IMR-90 (cell line): ENCODE measurements at regions not wholly inside any gene's neighbourhood (a gene's known extent, or its start where the extent isn't known, plus 50 kb on each side); places are given as distances from the start of the nearest gene placed in this dataset.

Source experiments
- ATAC-seq: fragments of 200-7000 bp; cut with Tn5 transposase; 2 replicates; pipeline ENCODE4 v1.9.1; 2020; ENCODE audit warnings: low read depth, mild to moderate bottlenecking, moderate library complexity
- BruUV-seq: library from RNA; stranded (reverse); fragments of 400-500 nt; replicated peaks from 2 replicates; lab custom pipeline; 2021; lab: Mats Ljungman, UMichigan
- CTCF ChIA-PET: fragments of 300-600 bp; formaldehyde crosslinking; extraction: SDS; loops from one replicate; lab custom pipeline; 2021; ENCODE audit warnings: antibody characterized with exemption; lab: Yijun Ruan, JAX
- POLR2A ChIA-PET: fragments of 300-600 bp; sonication (Branson Sonifier 250); formaldehyde crosslinking; loops from one replicate; lab custom pipeline; 2022; ENCODE audit warnings: antibody characterized with exemption; ENCODE audit not compliant: unreplicated experiment; lab: Charles Lee
- DNase-seq: peaks from one replicate; pipeline ENCODE4 v3.0.0; 2013
- H2AFZ ChIP-seq: replicated peaks from 2 replicates; pipeline ENCODE3; 2013; ENCODE audit warnings: low read length, mild to moderate bottlenecking; ENCODE audit not compliant: poor library complexity
- H2AK5ac ChIP-seq: 2 replicates; pipeline ENCODE4 v1.6.1; 2013; ENCODE audit warnings: low read depth, low read length, inconsistent platforms
- H2AK9ac ChIP-seq: replicated peaks from 2 replicates; pipeline ENCODE3; 2013; ENCODE audit warnings: mild to moderate bottlenecking, low read depth, low read length, moderate library complexity; ENCODE audit not compliant: poor library complexity
- H2BK120ac ChIP-seq: 2 replicates; pipeline ENCODE4 v1.6.1; 2013; ENCODE audit warnings: low read depth, low read length, inconsistent platforms
- H2BK15ac ChIP-seq: 3 replicates; pipeline ENCODE4 v1.6.1; 2013; ENCODE audit warnings: low read depth, low read length, inconsistent platforms
- H2BK20ac ChIP-seq: 2 replicates; pipeline ENCODE4 v1.6.1; 2013; ENCODE audit warnings: low read depth, mild to moderate bottlenecking, inconsistent platforms, low read length, moderate library complexity
- H2BK5ac ChIP-seq: 2 replicates; pipeline ENCODE4 v1.6.1; 2013; ENCODE audit warnings: mild to moderate bottlenecking, low read depth, low read length, inconsistent platforms; ENCODE audit not compliant: poor library complexity, severe bottlenecking
- H3K14ac ChIP-seq: replicated peaks from 2 replicates; pipeline ENCODE4 v1.6.1; 2013; ENCODE audit warnings: low read depth, low read length, inconsistent platforms
- H3K18ac ChIP-seq: 2 replicates; pipeline ENCODE4 v1.6.1; 2013; ENCODE audit warnings: low read depth, low read length, control low read depth
- H3K23ac ChIP-seq: 2 replicates; pipeline ENCODE4 v1.6.1; 2013; ENCODE audit warnings: low read depth, low read length, inconsistent platforms
- H3K27ac ChIP-seq: 2 replicates; pipeline ENCODE4 v1.5.1; 2013; ENCODE audit warnings: mild to moderate bottlenecking, control low read depth, low read length; ENCODE audit not compliant: insufficient read depth
- H3K27me3 ChIP-seq: 2 replicates; pipeline ENCODE4 v1.6.1; 2013; ENCODE audit warnings: low read length; ENCODE audit not compliant: control insufficient read depth, insufficient read depth
- H3K36me3 ChIP-seq: 2 replicates; pipeline ENCODE4 v1.6.1; 2013; ENCODE audit warnings: low read length, mixed read lengths; ENCODE audit not compliant: control insufficient read depth, insufficient read depth
- H3K4ac ChIP-seq: 2 replicates; pipeline ENCODE4 v1.6.1; 2013; ENCODE audit warnings: low read depth, low read length, inconsistent platforms
- H3K4me1 ChIP-seq: 2 replicates; pipeline ENCODE4 v1.6.1; 2013; ENCODE audit warnings: low read length, mixed read lengths; ENCODE audit not compliant: control insufficient read depth, insufficient read depth
- H3K4me2 ChIP-seq: 2 replicates; pipeline ENCODE4 v1.6.1; 2013; ENCODE audit warnings: low read depth, mild to moderate bottlenecking, control low read depth, low read length, moderate library complexity
- H3K4me3 ChIP-seq: 2 replicates; pipeline ENCODE4 v1.5.1; 2013; ENCODE audit warnings: low read depth, mild to moderate bottlenecking, control low read depth, low read length, moderate library complexity; ENCODE audit not compliant: insufficient read depth
- H3K56ac ChIP-seq: 2 replicates; pipeline ENCODE4 v1.6.1; 2013; ENCODE audit warnings: low read length, inconsistent platforms; ENCODE audit not compliant: insufficient read depth; ENCODE audit errors: extremely low read depth
- H3K79me1 ChIP-seq, 2 experiments: 2 replicates each; pipeline ENCODE4 v1.6.1; 2013; ENCODE audit warnings: low read length in 2 of 2, inconsistent platforms in 1 of 2, low read depth in 1 of 2
- H3K9ac ChIP-seq: 2 replicates; pipeline ENCODE4 v1.6.1; 2013; ENCODE audit warnings: low read depth, low read length, control low read depth
- H3K9me1 ChIP-seq: 2 replicates; pipeline ENCODE4 v1.6.1; 2013; ENCODE audit warnings: low read length, inconsistent platforms; ENCODE audit not compliant: insufficient read depth
- H3K9me3 ChIP-seq: 2 replicates; pipeline ENCODE4 v1.6.1; 2013; ENCODE audit warnings: low read length; ENCODE audit not compliant: control insufficient read depth, insufficient read depth
- H4K20me1 ChIP-seq: 2 replicates; pipeline ENCODE4 v1.6.1; 2013; ENCODE audit warnings: low read length, inconsistent platforms; ENCODE audit not compliant: insufficient read depth
- H4K5ac ChIP-seq: 2 replicates; pipeline ENCODE4 v1.6.1; 2013; ENCODE audit warnings: mild to moderate bottlenecking, low read depth, low read length, control low read depth
- H4K8ac ChIP-seq, 2 experiments: 2 replicates each; pipeline ENCODE4 v1.6.1; 2013; ENCODE audit warnings: low read depth in 2 of 2, low read length in 2 of 2, control low read depth in 1 of 2, inconsistent platforms in 1 of 2
- H4K91ac ChIP-seq: 2 replicates; pipeline ENCODE4 v1.6.1; 2013; ENCODE audit warnings: low read depth, low read length, inconsistent platforms; ENCODE audit not compliant: insufficient read depth
- BHLHE40 ChIP-seq: fragments of 150-350 bp; IDR thresholded peaks from 2 replicates; pipeline ENCODE4 v1.6.1; 2016; ENCODE audit warnings: mild to moderate bottlenecking, low read depth, low read length
- CEBPB ChIP-seq: IDR thresholded peaks from 2 replicates; pipeline ENCODE4 v1.6.1; 2012; ENCODE audit warnings: low read depth, low read length, improper control_type of control experiment
- CHD1 ChIP-seq: IDR thresholded peaks from 2 replicates; pipeline ENCODE4 v1.6.1; 2012; ENCODE audit warnings: low read depth, low read length, improper control_type of control experiment
- CTCF ChIP-seq: conservative IDR thresholded peaks from 2 replicates; pipeline ENCODE4 v1.5.1; 2012; ENCODE audit warnings: mild to moderate bottlenecking, low read depth, low read length, improper control_type of control experiment
- ELK1 ChIP-seq: fragments of 150-350 bp; IDR thresholded peaks from 2 replicates; pipeline ENCODE4 v1.6.1; 2016; ENCODE audit warnings: low read depth, mild to moderate bottlenecking, low read length, moderate library complexity, borderline replicate concordance
- FOS ChIP-seq: fragments of 150-350 bp; IDR thresholded peaks from 2 replicates; pipeline ENCODE4 v1.6.1; 2016; ENCODE audit warnings: low read depth, low read length
- MAFK ChIP-seq: IDR thresholded peaks from 2 replicates; pipeline ENCODE4 v1.6.1; 2012; ENCODE audit warnings: low read depth, low read length, improper control_type of control experiment
- MAZ ChIP-seq: IDR thresholded peaks from 2 replicates; pipeline ENCODE4 v1.6.1; 2012; ENCODE audit warnings: low read depth, mild to moderate bottlenecking, low read length, improper control_type of control experiment, moderate library complexity, borderline replicate concordance
- MXI1 ChIP-seq: IDR thresholded peaks from 2 replicates; pipeline ENCODE4 v1.6.1; 2012; ENCODE audit warnings: low read depth, mild to moderate bottlenecking, low read length, moderate library complexity, borderline replicate concordance
- NFE2L2 ChIP-seq: fragments of 150-350 bp; IDR thresholded peaks from 2 replicates; pipeline ENCODE4 v1.6.1; 2016; ENCODE audit warnings: low read depth, mild to moderate bottlenecking, low read length
- POLR2A ChIP-seq: IDR thresholded peaks from 2 replicates; pipeline ENCODE4 v1.6.1; 2012; ENCODE audit warnings: mild to moderate bottlenecking, low read depth, low read length
- RAD21 ChIP-seq: IDR thresholded peaks from 2 replicates; pipeline ENCODE4 v1.6.1; 2012; ENCODE audit warnings: low read length, improper control_type of control experiment
- RCOR1 ChIP-seq: IDR thresholded peaks from 2 replicates; pipeline ENCODE4 v1.6.1; 2012; ENCODE audit warnings: mild to moderate bottlenecking, low read length, improper control_type of control experiment; ENCODE audit not compliant: insufficient replicate concordance
- RFX5 ChIP-seq: IDR thresholded peaks from 2 replicates; pipeline ENCODE4 v1.8.0; 2012; ENCODE audit warnings: low read depth, mild to moderate bottlenecking, low read length, moderate library complexity
- SMC3 ChIP-seq: fragments of 150-350 bp; IDR thresholded peaks from 2 replicates; pipeline ENCODE4 v1.6.1; 2016; ENCODE audit warnings: low read depth, mild to moderate bottlenecking, antibody characterized with exemption, low read length, moderate library complexity
- WGBS, 2 experiments: methylation state at CpG; one replicate each; pipeline versions ENCODE4 v1.1.5 to v1.1.7; 2013; ENCODE audit warnings: missing lambda C conversion rate in 2 of 2; ENCODE audit not compliant: insufficient read length in 1 of 2; ENCODE audit errors: extremely low coverage in 2 of 2; 5-methylcytosine and 5-hydroxymethylcytosine counted together
- dilution Hi-C: fragments of 300-500 bp; cut with HindIII; formaldehyde crosslinking; loops from one replicate; pipeline ENCODE4 v1.14.3; 2018; ENCODE audit warnings: low sequenced_read_pairs; ENCODE audit not compliant: unreplicated experiment
- in situ Hi-C: fragments of 300-500 bp; cut with MboI; formaldehyde crosslinking; loops from 3 replicates; pipeline ENCODE4 v1.14.3; 2019; ENCODE audit warnings: low sequenced_read_pairs, inconsistent platforms, mixed read lengths
- intact Hi-C: fragments of 100-400 bp; cut with micrococcal nuclease; formaldehyde crosslinking; loops from 2 replicates; pipeline ENCODE4 v1.10.0; 2022
- TF ChIP-seq, protein P1 (sequence below): fragments of 150-350 bp; IDR thresholded peaks from 2 replicates; pipeline ENCODE4 v1.6.1; 2017; ENCODE audit warnings: mild to moderate bottlenecking, antibody characterized with exemption, low read length, low read depth

- Histone ChIP-seq H3K18ac (no peak overlapping the region), H3K4me1 (no peaks in the 10 kb centered on the region), H3K9me1 (peaks cover 3% of the 10 kb centered on the region; the same call in 1 of the 2 replicates), H3K27me3 (no peaks in the 10 kb centered on the region), H3K79me1 (no peaks in the 10 kb centered on the region), H3K4ac (no peak overlapping the region), H3K4me2 (no peak overlapping the region), H2AK9ac (no peak overlapping the region), H2BK5ac (no peak overlapping the region), H2AK5ac (no peak overlapping the region), H3K9ac (no peak overlapping the region), H3K23ac (no peak overlapping the region), H4K91ac (no peak overlapping the region), H3K56ac (no peak overlapping the region), H3K27ac (no peak overlapping the region), H3K36me3 (no peaks in the 10 kb centered on the region), H3K4me3 (no peak overlapping the region), H3K14ac (0 out of 2 replicates have a peak overlapping the region, but pooled peaks have one; percentile 30), H4K8ac (no peak overlapping the region), H4K20me1 (no peaks in the 10 kb centered on the region), H2BK20ac (no peak overlapping the region), H2AFZ (peak overlapping the region; percentile 24), H2BK15ac (no peak overlapping the region), H2BK120ac (no peak overlapping the region), H3K9me3 (no peaks in the 10 kb centered on the region), H4K5ac (no peak overlapping the region)
- POLR2A ChIA-PET = no interaction called here
- dilution Hi-C loops = no loop called here
- in situ Hi-C loops = no loop called here
- no CpG with 5 or more reads among the region's 2 CpGs for WGBS, 2 experiments
- no peak for TF ChIP-seq SMC3
- no peak for TF ChIP-seq BHLHE40
- TF ChIP-seq POLR2A = no peak
- TF ChIP-seq CTCF = no peak
- TF ChIP-seq MXI1 = no peak
- TF ChIP-seq, protein P1, sequence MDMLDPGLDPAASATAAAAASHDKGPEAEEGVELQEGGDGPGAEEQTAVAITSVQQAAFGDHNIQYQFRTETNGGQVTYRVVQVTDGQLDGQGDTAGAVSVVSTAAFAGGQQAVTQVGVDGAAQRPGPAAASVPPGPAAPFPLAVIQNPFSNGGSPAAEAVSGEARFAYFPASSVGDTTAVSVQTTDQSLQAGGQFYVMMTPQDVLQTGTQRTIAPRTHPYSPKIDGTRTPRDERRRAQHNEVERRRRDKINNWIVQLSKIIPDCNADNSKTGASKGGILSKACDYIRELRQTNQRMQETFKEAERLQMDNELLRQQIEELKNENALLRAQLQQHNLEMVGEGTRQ = no peak
- TF ChIP-seq CEBPB = no peak
- TF ChIP-seq NFE2L2 = no peak
- TF ChIP-seq CHD1 = no peak
- no peak for TF ChIP-seq MAZ
- no peak for TF ChIP-seq MAFK
- TF ChIP-seq FOS = no peak
- no peak for TF ChIP-seq RCOR1
- TF ChIP-seq RAD21 = no peak
- TF ChIP-seq RFX5 = no peak
- TF ChIP-seq ELK1 = no peak
- CTCF ChIA-PET = interaction anchor here (1.0 kb wide), 1 partner anchor 10 kb away, joined by 3 read pairs; no protein-coding TSS in a partner anchor
- intact Hi-C loops = no loop called here
- no TSS peak for BruUV-seq
- no peak for ATAC-seq
- no peak for DNase-seq
These were observed 155.1 kb downstream of the RND3 start for GRCh38 chr2:150332383-150332782.
